ES-I3 (cell line): ENCODE measurements at regions not wholly inside any gene's neighbourhood (a gene's known extent, or its start where the extent isn't known, plus 50 kb on each side); places are given as distances from the start of the nearest gene placed in this dataset.
"Not testable (repeated sequence)": the region's sequence is repeated elsewhere in the genome, so short reads cannot be mapped to it uniquely, and the experiment has no call there.

ENCODE experiments used
- H3K36me3 ChIP-seq: 2 replicates; pipeline ENCODE4 v1.6.1; 2013; ENCODE audit warnings: mild to moderate bottlenecking, low read length, control low read depth, moderate library complexity; ENCODE audit not compliant: insufficient read depth
- H3K4me1 ChIP-seq: 2 replicates; pipeline ENCODE4 v1.6.1; 2013; ENCODE audit warnings: mild to moderate bottlenecking, control low read depth, low read length; ENCODE audit not compliant: insufficient read depth
- H3K9ac ChIP-seq: 2 replicates; pipeline ENCODE4 v1.6.1; 2013; ENCODE audit warnings: low read depth, mild to moderate bottlenecking, low read length, moderate library complexity
- H3K9me3 ChIP-seq: 2 replicates; pipeline ENCODE4 v1.6.1; 2013; ENCODE audit warnings: mild to moderate bottlenecking, low read length, moderate library complexity; ENCODE audit not compliant: control insufficient read depth, insufficient read depth

- not testable (repeated sequence) for H3K4me1 ChIP-seq, H3K9me3 ChIP-seq, H3K9ac ChIP-seq, H3K36me3 ChIP-seq
Observed at GRCh38 chr1:148219229-148219628, 67.1 kb upstream of the NBPF11 start.

GRCh38 chr1:148211191-148211590 lies 59.1 kb upstream of the NBPF11 start:
- H3K9ac ChIP-seq, H3K36me3 ChIP-seq, H3K4me1 ChIP-seq, H3K9me3 ChIP-seq: not testable (repeated sequence)

- not testable (repeated sequence) for H3K4me1 ChIP-seq, H3K9me3 ChIP-seq, H3K9ac ChIP-seq, H3K36me3 ChIP-seq
Observed at GRCh38 chr1:148210624-148211023, 58.5 kb upstream of the NBPF11 start.

- not testable (repeated sequence) for H3K4me1 ChIP-seq, H3K9ac ChIP-seq, H3K9me3 ChIP-seq, H3K36me3 ChIP-seq
Observed at GRCh38 chr1:148210166-148210565, 58.1 kb upstream of the NBPF11 start.

GRCh38 chr1:148202013-148202412 lies 49.9 kb upstream of the NBPF11 start:
- H3K36me3 ChIP-seq, H3K9me3 ChIP-seq, H3K4me1 ChIP-seq, H3K9ac ChIP-seq: not testable (repeated sequence)
